Smooth muscle cell (in vitro differentiated cells): ENCODE measurements at regions not wholly inside any gene's neighbourhood (a gene's known extent, or its start where the extent isn't known, plus 50 kb on each side); places are given as distances from the start of the nearest gene placed in this dataset.

ENCODE experiments used
- DNase-seq: peaks from one replicate; lab custom pipeline; 2025; ENCODE audit not compliant: unreplicated experiment; lab: John Stamatoyannopoulos, UW
- H2AFZ ChIP-seq: fragments of 200-600 bp; sonication (generic); 2 replicates; pipeline ENCODE4 v1.6.0; 2016; ENCODE audit warnings: antibody characterized with exemption, low read depth, mild to moderate bottlenecking
- H3F3A ChIP-seq: fragments of 200-600 bp; sonication (generic); 2 replicates; pipeline ENCODE4 v1.6.0; 2017; ENCODE audit warnings: antibody characterized with exemption, low read depth
- H3K27ac ChIP-seq: fragments of 200-600 bp; sonication (generic); 2 replicates; pipeline ENCODE4 v1.5.1; 2016; ENCODE audit warnings: low read depth, mild to moderate bottlenecking
- H3K27me3 ChIP-seq: fragments of 200-600 bp; sonication (generic); 2 replicates; pipeline ENCODE4 v1.6.1; 2016; ENCODE audit warnings: low read depth, mild to moderate bottlenecking
- H3K36me3 ChIP-seq: fragments of 200-600 bp; sonication (generic); 2 replicates; pipeline ENCODE4 v1.5.1; 2016; ENCODE audit warnings: low read depth
- H3K4me1 ChIP-seq: fragments of 200-600 bp; sonication (generic); 2 replicates; pipeline ENCODE4 v1.5.1; 2016; ENCODE audit warnings: low read depth
- H3K4me2 ChIP-seq: fragments of 200-600 bp; sonication (generic); 2 replicates; pipeline ENCODE4 v1.6.0; 2016; ENCODE audit warnings: mild to moderate bottlenecking
- H3K4me3 ChIP-seq: fragments of 200-600 bp; sonication (generic); 2 replicates; pipeline ENCODE4 v1.5.1; 2016; ENCODE audit warnings: mild to moderate bottlenecking
- H3K79me2 ChIP-seq: fragments of 200-600 bp; sonication (generic); 2 replicates; pipeline ENCODE4 v1.6.0; 2016; ENCODE audit warnings: low read depth, mild to moderate bottlenecking
- H3K9ac ChIP-seq: fragments of 200-600 bp; sonication (generic); 2 replicates; pipeline ENCODE4 v1.6.0; 2016; ENCODE audit warnings: low read depth
- H3K9me3 ChIP-seq: fragments of 200-600 bp; sonication (generic); replicated peaks from 2 replicates; pipeline ENCODE4 v1.5.1; 2016; ENCODE audit warnings: low read depth
- H4K20me1 ChIP-seq: fragments of 200-600 bp; sonication (generic); 2 replicates; pipeline ENCODE4 v1.6.0; 2016; ENCODE audit warnings: low read depth
- CTCF ChIP-seq: fragments of 200-600 bp; sonication (generic); IDR thresholded peaks from 2 replicates; pipeline ENCODE4 v1.5.1; 2017; ENCODE audit warnings: borderline replicate concordance, mild to moderate bottlenecking, antibody characterized with exemption; ENCODE audit not compliant: insufficient read depth, poor library complexity, severe bottlenecking
- WGBS: methylation state at CpG from one replicate; pipeline ENCODE4 v1.1.7; 2016; ENCODE audit warnings: low lambda C conversion rate; 5-methylcytosine and 5-hydroxymethylcytosine counted together

- Histone ChIP-seq H3K79me2 (no peaks in the 10 kb centered on the region), H3K4me1 (peaks cover 7% of the 10 kb centered on the region), H3K27ac (no peak overlapping the region), H2AFZ (no peak overlapping the region), H3K36me3 (no peaks in the 10 kb centered on the region), H3F3A (no peaks in the 10 kb centered on the region), H4K20me1 (no peaks in the 10 kb centered on the region), H3K4me3 (no peak overlapping the region), H3K9me3 (no peaks in the 10 kb centered on the region), H3K4me2 (no peak overlapping the region), H3K27me3 (no peaks in the 10 kb centered on the region), H3K9ac (no peak overlapping the region)
- WGBS, result 100% methylated on average over 4 of the region's 4 CpGs
- no peak for DNase-seq
- no peak for TF ChIP-seq CTCF
Measured at GRCh38 chr6:43981363-43981990, 145.8 kb downstream of the MRPL14 start.

- Histone ChIP-seq H3K36me3 (no peaks in the 10 kb centered on the region), H3K27me3 (no peaks in the 10 kb centered on the region)
- WGBS, result 94% methylated on average over 12 of the region's 12 CpGs
Measured at GRCh38 chr6:43980004-43980795, 147.1 kb downstream of the MRPL14 start.

GRCh38 chr6:43979525-43979924 lies 147.7 kb downstream of the MRPL14 start:
- H3K9ac ChIP-seq, result no peak overlapping the region
- WGBS, result 88% methylated on average over 4 of the region's 4 CpGs

More at GRCh38 chr6:43980004-43980795, 147.1 kb downstream of the MRPL14 start:
- DNase-seq, result no peak
- Histone ChIP-seq H3K79me2 (no peaks in the 10 kb centered on the region), H3K4me1 (peaks cover 7% of the 10 kb centered on the region), H4K20me1 (no peaks in the 10 kb centered on the region), H3K9me3 (no peaks in the 10 kb centered on the region), H3K27ac (no peak overlapping the region), H3K9ac (no peak overlapping the region), H3K4me3 (no peak overlapping the region), H2AFZ (no peak overlapping the region), H3K4me2 (no peak overlapping the region), H3F3A (no peaks in the 10 kb centered on the region)
- no peak for TF ChIP-seq CTCF

More at GRCh38 chr6:43979525-43979924, 147.7 kb downstream of the MRPL14 start:
- Histone ChIP-seq H3K4me2 (no peak overlapping the region), H3F3A (no peaks in the 10 kb centered on the region), H2AFZ (no peak overlapping the region), H3K4me3 (no peak overlapping the region), H3K27ac (no peak overlapping the region), H3K9me3 (no peaks in the 10 kb centered on the region), H3K36me3 (no peaks in the 10 kb centered on the region), H3K4me1 (peaks cover under 1% of the 10 kb centered on the region), H3K27me3 (no peaks in the 10 kb centered on the region), H4K20me1 (no peaks in the 10 kb centered on the region), H3K79me2 (no peaks in the 10 kb centered on the region)
- TF ChIP-seq CTCF, result no peak
- DNase-seq, result no peak
